HCT116 (cell line): ENCODE measurements at regions not wholly inside any gene's neighbourhood (a gene's known extent, or its start where the extent isn't known, plus 50 kb on each side); places are given as distances from the start of the nearest gene placed in this dataset.

Source experiments
- CTCF ChIP-seq, 3 experiments: fragments of 200-600 bp in 1 of 3; sonication (generic) in 1 of 3; IDR thresholded peaks in 2 of 3; conservative IDR thresholded peaks in 1 of 3; 2 replicates each; pipeline ENCODE4 v1.5.1; 2012 to 2017; ENCODE audit warnings: low read depth in 2 of 3, low read length in 2 of 3, antibody characterized with exemption in 1 of 3, borderline replicate concordance in 1 of 3, control low read depth in 1 of 3, mild to moderate bottlenecking in 1 of 3, mixed read lengths in 1 of 3, mixed run types in 1 of 3, moderate library complexity in 1 of 3; ENCODE audit not compliant: insufficient read depth in 1 of 3
- ELF1 ChIP-seq: IDR thresholded peaks from 2 replicates; pipeline ENCODE4 v1.6.1; 2012; ENCODE audit warnings: low read depth, borderline replicate concordance
- EZH2 ChIP-seq: fragments of 200-600 bp; sonication (generic); IDR thresholded peaks from 2 replicates; pipeline ENCODE4 v1.6.1; 2017; ENCODE audit warnings: antibody characterized with exemption, mixed run types
- EZH2phosphoT487 ChIP-seq: fragments of 200-600 bp; IDR thresholded peaks from 2 replicates; pipeline ENCODE4 v1.6.1; 2018; ENCODE audit warnings: antibody characterized with exemption, borderline replicate concordance
- JUND ChIP-seq: IDR thresholded peaks from 2 replicates; pipeline ENCODE4 v1.6.1; 2012
- POLR2A ChIP-seq: IDR thresholded peaks from 2 replicates; pipeline ENCODE4 v1.7.0; 2011; ENCODE audit warnings: borderline replicate concordance; ENCODE audit not compliant: insufficient read depth, insufficient read length; ENCODE audit errors: extremely low read depth
- POLR2AphosphoS5 ChIP-seq: IDR thresholded peaks from 2 replicates; pipeline ENCODE4 v1.6.1; 2011; ENCODE audit warnings: mild to moderate bottlenecking, low read depth, low read length, moderate library complexity
- RAD21 ChIP-seq: IDR thresholded peaks from 2 replicates; pipeline ENCODE4 v1.6.1; 2012; ENCODE audit warnings: low read depth, mild to moderate bottlenecking
- TCF7L2 ChIP-seq: IDR thresholded peaks from 2 replicates; pipeline ENCODE4 v1.7.0; 2011; ENCODE audit warnings: borderline replicate concordance, inconsistent platforms; ENCODE audit not compliant: insufficient read depth, insufficient read length; ENCODE audit errors: extremely low read depth
- YY1 ChIP-seq: IDR thresholded peaks from 2 replicates; pipeline ENCODE4 v1.6.1; 2011; ENCODE audit warnings: low read length, low read depth, moderate library complexity, mild to moderate bottlenecking; ENCODE audit not compliant: insufficient replicate concordance; ENCODE audit errors: extremely low read depth
- ZNF274 ChIP-seq: fragments of 200-500 bp; sonication (Bioruptor generic); IDR thresholded peaks from 2 replicates; pipeline ENCODE4 v1.6.1; 2014; ENCODE audit warnings: mild to moderate bottlenecking, low read depth, low read length, inconsistent platforms
- TF ChIP-seq, protein P1 (sequence below): IDR thresholded peaks from 2 replicates; pipeline ENCODE4 v1.6.1; 2012

GRCh38 chr1:9472386-9473031, 66.8 kb upstream of the SLC25A33 start:
- TF ChIP-seq TCF7L2: no peak
- TF ChIP-seq CTCF (IDR thresholded peaks at IDR 0.05 in 2 of 3, conservative IDR thresholded peaks at IDR 0.05 in 1 of 3; ENCODE audit: borderline replicate concordance in 1 of 3, insufficient read depth in 1 of 3, low read depth in 2 of 3, low read length in 2 of 3): no peak
- TF ChIP-seq POLR2A: no peak
- TF ChIP-seq JUND: no peak
- TF ChIP-seq EZH2phosphoT487: no peak
- no peak for TF ChIP-seq EZH2
- no peak for TF ChIP-seq RAD21
- no peak for TF ChIP-seq POLR2AphosphoS5
- TF ChIP-seq, protein P1, sequence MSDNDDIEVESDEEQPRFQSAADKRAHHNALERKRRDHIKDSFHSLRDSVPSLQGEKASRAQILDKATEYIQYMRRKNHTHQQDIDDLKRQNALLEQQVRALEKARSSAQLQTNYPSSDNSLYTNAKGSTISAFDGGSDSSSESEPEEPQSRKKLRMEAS: no peak
- no peak for TF ChIP-seq ZNF274
- no peak for TF ChIP-seq YY1
- TF ChIP-seq ELF1: no peak
